Keratinocyte (primary cell): ENCODE measurements at regions not wholly inside any gene's neighbourhood (a gene's known extent, or its start where the extent isn't known, plus 50 kb on each side); places are given as distances from the start of the nearest gene placed in this dataset.

ENCODE experiments used
- DNase-seq: peaks from one replicate; pipeline ENCODE4 v3.0.0-alpha.2; 2011; ENCODE audit warnings: low read depth, missing footprints, low spot score
- FAIRE-seq: peaks from 2 replicates; lab custom pipeline; 2011; peaks lifted over from hg19 to GRCh38; lab: Jason Lieb, UNC
- H2AFZ ChIP-seq: 2 replicates; pipeline ENCODE4 v1.6.0; 2012; ENCODE audit warnings: low read length, control low read depth, inconsistent platforms; ENCODE audit not compliant: control insufficient read depth
- H3K27ac ChIP-seq: 2 replicates; pipeline ENCODE4 v1.5.1; 2011; ENCODE audit warnings: low read length; ENCODE audit not compliant: control insufficient read depth, insufficient read depth
- H3K27me3 ChIP-seq: 3 replicates; pipeline ENCODE4 v1.6.0; 2011; ENCODE audit warnings: low read length; ENCODE audit not compliant: control insufficient read depth, insufficient read depth; ENCODE audit errors: extremely low read depth
- H3K36me3 ChIP-seq, 2 experiments: 2 replicates in 1 of 2; 3 replicates in 1 of 2; pipeline ENCODE4 v1.5.1; 2011; ENCODE audit warnings: low read length in 2 of 2, mild to moderate bottlenecking in 1 of 2; ENCODE audit not compliant: control insufficient read depth in 2 of 2, insufficient read depth in 2 of 2; ENCODE audit errors: extremely low read depth in 1 of 2
- H3K4me1 ChIP-seq: 3 replicates; pipeline ENCODE4 v1.5.1; 2011; ENCODE audit warnings: low read length; ENCODE audit not compliant: control insufficient read depth, insufficient read depth; ENCODE audit errors: extremely low read depth
- H3K4me2 ChIP-seq: 3 replicates; pipeline ENCODE4 v1.6.0; 2011; ENCODE audit warnings: low read depth, low read length; ENCODE audit not compliant: control insufficient read depth, insufficient read depth; ENCODE audit errors: extremely low read depth
- H3K4me3 ChIP-seq, 3 experiments: fragments of 200-600 bp in 1 of 3; sonication (generic) in 1 of 3; 2 replicates in 2 of 3; 3 replicates in 1 of 3; pipeline ENCODE4 v1.5.1; 2011 to 2016; ENCODE audit warnings: low read length in 3 of 3, mild to moderate bottlenecking in 3 of 3, control low read depth in 2 of 3, inconsistent platforms in 1 of 3, low read depth in 1 of 3, mixed read lengths in 1 of 3, mixed run types in 1 of 3, moderate library complexity in 1 of 3; ENCODE audit not compliant: control insufficient read depth in 2 of 3, insufficient read depth in 2 of 3; ENCODE audit errors: extremely low read depth in 1 of 3
- H3K79me2 ChIP-seq: 2 replicates; pipeline ENCODE4 v1.6.0; 2012; ENCODE audit warnings: low read length; ENCODE audit not compliant: control insufficient read depth, insufficient read depth
- H3K9ac ChIP-seq: 3 replicates; pipeline ENCODE4 v1.6.0; 2011; ENCODE audit warnings: low read length; ENCODE audit not compliant: control insufficient read depth, insufficient read depth; ENCODE audit errors: extremely low read depth
- H3K9me1 ChIP-seq: 3 replicates; pipeline ENCODE4 v1.6.0; 2011; ENCODE audit warnings: low read length; ENCODE audit not compliant: control insufficient read depth, insufficient read depth; ENCODE audit errors: extremely low read depth
- H3K9me3 ChIP-seq: 2 replicates; pipeline ENCODE4 v1.5.1; 2012; ENCODE audit warnings: low read depth, low read length; ENCODE audit not compliant: control insufficient read depth
- H4K20me1 ChIP-seq: 3 replicates; pipeline ENCODE4 v1.6.0; 2011; ENCODE audit warnings: low read length; ENCODE audit not compliant: control insufficient read depth, insufficient read depth; ENCODE audit errors: extremely low read depth
- EZH2 ChIP-seq: IDR thresholded peaks from one replicate; pipeline ENCODE4 v1.6.1; 2012; ENCODE audit warnings: inconsistent platforms, mild to moderate bottlenecking, low read length, moderate library complexity
- dilution Hi-C: fragments of 300-500 bp; cut with MboI; formaldehyde crosslinking; loops from one replicate; pipeline ENCODE4 v1.7.0; 2020; ENCODE audit warnings: low sequenced_read_pairs; ENCODE audit not compliant: extremely low pct_ligation_motif_present
- TF ChIP-seq, protein P1 (sequence below), 3 experiments: IDR thresholded peaks in 1 of 3; conservative IDR thresholded peaks in 1 of 3; optimal IDR thresholded peaks in 1 of 3; 2 replicates in 2 of 3; 3 replicates in 1 of 3; pipeline versions ENCODE3 to v1.5.1; 2011; ENCODE audit warnings: low read length in 3 of 3, mild to moderate bottlenecking in 3 of 3, moderate library complexity in 2 of 3, control low read depth in 1 of 3, inconsistent platforms in 1 of 3; ENCODE audit not compliant: insufficient read depth in 2 of 3; ENCODE audit errors: extremely low read depth in 1 of 3

DNA sequence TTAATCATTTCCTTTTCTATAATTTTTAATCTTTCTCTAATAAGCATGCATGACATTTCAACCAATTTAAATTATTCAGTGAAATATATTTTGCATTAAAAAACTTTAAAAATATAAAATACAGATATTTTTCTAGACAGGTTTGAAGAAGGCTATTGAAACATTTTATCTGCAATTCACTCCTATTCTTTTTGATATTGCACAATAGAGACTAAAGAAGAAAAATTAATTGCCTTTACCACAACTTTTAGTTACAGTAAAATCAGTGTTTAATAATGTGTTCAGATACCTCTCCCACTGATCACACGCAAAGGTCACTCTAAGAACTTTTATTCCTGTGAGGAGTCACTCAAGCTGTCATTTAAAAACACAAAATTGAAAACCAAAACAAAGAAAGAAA lies 1416.7 kb downstream of the FSCB start:
- DNase-seq (no peak), FAIRE-seq (no peak)
- no peaks in the 10 kb centered on the region for H3K4me1 ChIP-seq
- H3K36me3 ChIP-seq = no peaks in the 10 kb centered on the region
- no peaks in the 10 kb centered on the region for H4K20me1 ChIP-seq
- dilution Hi-C loops = no loop called here
- H3K27me3 ChIP-seq = no peaks in the 10 kb centered on the region
- H3K79me2 ChIP-seq = no peaks in the 10 kb centered on the region
- no peaks in the 10 kb centered on the region for H3K9me3 ChIP-seq
- H2AFZ ChIP-seq = no peak overlapping the region
- no peak overlapping the region for H3K9ac ChIP-seq
- no peak for TF ChIP-seq EZH2
- TF ChIP-seq, protein P1, sequence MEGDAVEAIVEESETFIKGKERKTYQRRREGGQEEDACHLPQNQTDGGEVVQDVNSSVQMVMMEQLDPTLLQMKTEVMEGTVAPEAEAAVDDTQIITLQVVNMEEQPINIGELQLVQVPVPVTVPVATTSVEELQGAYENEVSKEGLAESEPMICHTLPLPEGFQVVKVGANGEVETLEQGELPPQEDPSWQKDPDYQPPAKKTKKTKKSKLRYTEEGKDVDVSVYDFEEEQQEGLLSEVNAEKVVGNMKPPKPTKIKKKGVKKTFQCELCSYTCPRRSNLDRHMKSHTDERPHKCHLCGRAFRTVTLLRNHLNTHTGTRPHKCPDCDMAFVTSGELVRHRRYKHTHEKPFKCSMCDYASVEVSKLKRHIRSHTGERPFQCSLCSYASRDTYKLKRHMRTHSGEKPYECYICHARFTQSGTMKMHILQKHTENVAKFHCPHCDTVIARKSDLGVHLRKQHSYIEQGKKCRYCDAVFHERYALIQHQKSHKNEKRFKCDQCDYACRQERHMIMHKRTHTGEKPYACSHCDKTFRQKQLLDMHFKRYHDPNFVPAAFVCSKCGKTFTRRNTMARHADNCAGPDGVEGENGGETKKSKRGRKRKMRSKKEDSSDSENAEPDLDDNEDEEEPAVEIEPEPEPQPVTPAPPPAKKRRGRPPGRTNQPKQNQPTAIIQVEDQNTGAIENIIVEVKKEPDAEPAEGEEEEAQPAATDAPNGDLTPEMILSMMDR (optimal IDR thresholded peaks at IDR 0.05 in 1 of 3, IDR thresholded peaks at IDR 0.05 in 1 of 3, conservative IDR thresholded peaks at IDR 0.05 in 1 of 3; ENCODE audit: extremely low read depth in 1 of 3, insufficient read depth in 2 of 3, low read length in 3 of 3) = no peak
- no peak overlapping the region for H3K4me3 ChIP-seq
- no peaks in the 10 kb centered on the region for H3K9me1 ChIP-seq
- no peak overlapping the region for H3K27ac ChIP-seq
- H3K4me2 ChIP-seq = no peak overlapping the region

DNA sequence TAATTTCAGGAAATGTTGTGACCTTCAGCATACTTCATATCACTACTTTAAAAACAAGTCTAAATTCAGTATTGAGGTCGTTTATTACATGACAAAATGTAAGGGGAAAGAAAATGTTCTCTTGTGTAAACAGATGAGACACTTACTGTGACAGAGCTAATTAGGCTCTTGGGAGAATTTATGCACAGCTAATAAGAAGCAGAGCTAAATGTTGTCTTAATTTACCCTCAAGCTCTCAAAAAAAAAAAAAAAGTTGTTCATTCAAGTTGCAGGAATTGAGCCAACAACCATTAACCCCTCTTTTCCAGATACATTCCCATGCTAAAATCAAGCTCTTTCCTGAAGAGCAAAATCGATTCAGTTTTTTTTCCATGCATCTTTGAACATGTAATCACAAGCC lies 1419.4 kb downstream of the FSCB start:
- no peaks in the 10 kb centered on the region for H3K79me2 ChIP-seq
- no peak overlapping the region for H3K9ac ChIP-seq
- H3K27me3 ChIP-seq = no peaks in the 10 kb centered on the region
- H3K4me2 ChIP-seq = no peak overlapping the region
- dilution Hi-C loops = no loop called here
- no peak overlapping the region for H3K27ac ChIP-seq
- DNase-seq (no peak), FAIRE-seq (no peak)
- no peaks in the 10 kb centered on the region for H3K9me3 ChIP-seq
- H3K4me1 ChIP-seq = no peaks in the 10 kb centered on the region
- no peaks in the 10 kb centered on the region for H3K36me3 ChIP-seq
- no peak overlapping the region for H2AFZ ChIP-seq
- H3K9me1 ChIP-seq = no peaks in the 10 kb centered on the region
- no peak overlapping the region for H3K4me3 ChIP-seq
- TF ChIP-seq, protein P1 (optimal IDR thresholded peaks at IDR 0.05 in 1 of 3, IDR thresholded peaks at IDR 0.05 in 1 of 3, conservative IDR thresholded peaks at IDR 0.05 in 1 of 3; ENCODE audit: extremely low read depth in 1 of 3, insufficient read depth in 2 of 3, low read length in 3 of 3) = no peak
- no peak for TF ChIP-seq EZH2
- H4K20me1 ChIP-seq = no peaks in the 10 kb centered on the region
